GM12878 (cell line): ENCODE measurements at regions not wholly inside any gene's neighbourhood (a gene's known extent, or its start where the extent isn't known, plus 50 kb on each side); places are given as distances from the start of the nearest gene placed in this dataset.

Source experiments
- ATAC-seq: fragments of 200-7000 bp; cut with Tn5 transposase; 3 replicates; pipeline ENCODE4 v1.9.1; 2020; ENCODE audit warnings: mild to moderate bottlenecking, moderate library complexity
- BruUV-seq: library from RNA; stranded (reverse); fragments of 400-500 nt; replicated peaks from 2 replicates; lab custom pipeline; 2021; lab: Mats Ljungman, UMichigan
- CTCF ChIA-PET: fragments of 300-600 bp; sonication (Branson Sonifier 250); formaldehyde crosslinking; extraction: SDS; loops from one replicate; lab custom pipeline; 2021; ENCODE audit warnings: inconsistent platforms; lab: Yijun Ruan, JAX
- POLR2A ChIA-PET: fragments of 350-600 bp; formaldehyde crosslinking; extraction: SDS; loops from one replicate; lab custom pipeline; 2021; ENCODE audit warnings: inconsistent platforms; lab: Charles Lee
- RAD21 ChIA-PET: fragments of 300-600 bp; sonication (Branson Sonifier 250); formaldehyde crosslinking; loops from one replicate; lab custom pipeline; 2023; ENCODE audit warnings: antibody characterized with exemption; ENCODE audit not compliant: unreplicated experiment; lab: Charles Lee
- SMC1A ChIA-PET: fragments of 300-600 bp; sonication (Branson Sonifier 250); formaldehyde crosslinking; loops from one replicate; lab custom pipeline; 2023; ENCODE audit not compliant: unreplicated experiment, uncharacterized antibody; lab: Charles Lee
- DNase-seq: peaks from one replicate; pipeline ENCODE4 v3.0.0-alpha.2; 2011; ENCODE audit warnings: low read depth, low spot score
- FAIRE-seq: peaks from 3 replicates; lab custom pipeline; 2011; peaks lifted over from hg19 to GRCh38; lab: Jason Lieb, UNC
- H2AFZ ChIP-seq: 2 replicates; pipeline ENCODE4 v1.6.0; 2011; ENCODE audit warnings: low read depth, low read length, control low read depth; ENCODE audit not compliant: control insufficient read depth
- H3K27ac ChIP-seq: 2 replicates; pipeline ENCODE4 v1.5.1; 2011; ENCODE audit warnings: control low read depth; ENCODE audit not compliant: control insufficient read depth, insufficient read depth
- H3K27me3 ChIP-seq, 2 experiments: replicated peaks in 1 of 2; 2 replicates each; pipeline versions ENCODE4 v1.6.0 to v1.6.1; 2011; ENCODE audit warnings: low read length in 1 of 2; ENCODE audit not compliant: control insufficient read depth in 2 of 2, insufficient read depth in 2 of 2
- H3K36me3 ChIP-seq, 2 experiments: 2 replicates each; pipeline ENCODE4 v1.5.1; 2011; ENCODE audit warnings: low read length in 1 of 2; ENCODE audit not compliant: control insufficient read depth in 2 of 2, insufficient read depth in 2 of 2
- H3K4me1 ChIP-seq: 2 replicates; pipeline ENCODE4 v1.6.1; 2011; ENCODE audit warnings: mild to moderate bottlenecking, low read length, moderate library complexity, mixed read lengths; ENCODE audit not compliant: control insufficient read depth, insufficient read depth
- H3K4me2 ChIP-seq: 2 replicates; pipeline ENCODE4 v1.6.0; 2011; ENCODE audit warnings: control low read depth; ENCODE audit not compliant: control insufficient read depth, insufficient read depth
- H3K4me3 ChIP-seq: fragments of 200-600 bp; sonication (generic); 2 replicates; pipeline ENCODE4 v1.5.1; 2016
- H3K79me2 ChIP-seq: 2 replicates; pipeline ENCODE4 v1.6.0; 2011; ENCODE audit warnings: low read length; ENCODE audit not compliant: control insufficient read depth, insufficient read depth
- H3K9ac ChIP-seq: 2 replicates; pipeline ENCODE4 v1.8.0; 2011; ENCODE audit warnings: low read length, control low read depth, mixed read lengths; ENCODE audit not compliant: control insufficient read depth, insufficient read depth
- H3K9me3 ChIP-seq: replicated peaks from 3 replicates; pipeline ENCODE4 v1.5.1; 2011; ENCODE audit warnings: mild to moderate bottlenecking, low read length; ENCODE audit not compliant: control insufficient read depth, insufficient read depth
- H4K20me1 ChIP-seq: 2 replicates; pipeline ENCODE4 v1.6.0; 2011; ENCODE audit not compliant: control insufficient read depth, insufficient read depth
- CBX5 ChIP-seq: sonication (generic); IDR thresholded peaks from 2 replicates; pipeline ENCODE4 v1.6.1; 2016; ENCODE audit warnings: low read depth, moderate library complexity, mild to moderate bottlenecking, inconsistent platforms
- CTCF ChIP-seq, 3 experiments: IDR thresholded peaks in 2 of 3; conservative IDR thresholded peaks in 1 of 3; 2 replicates each; pipeline ENCODE4 v1.5.1; 2011; ENCODE audit warnings: low read depth in 3 of 3, low read length in 3 of 3, mild to moderate bottlenecking in 3 of 3, control low read depth in 2 of 3, moderate library complexity in 2 of 3, inconsistent platforms in 1 of 3, mixed read lengths in 1 of 3; ENCODE audit not compliant: control insufficient read depth in 2 of 3, insufficient read depth in 1 of 3; ENCODE audit errors: extremely low read depth in 1 of 3
- HCFC1 ChIP-seq: fragments of 150-350 bp; IDR thresholded peaks from 2 replicates; pipeline ENCODE4 v1.6.1; 2014; ENCODE audit warnings: low read length
- IKZF2 ChIP-seq, 2 experiments: fragments of 450-650 bp; IDR thresholded peaks; 2 replicates each; pipeline ENCODE4 v1.6.1; 2017; ENCODE audit warnings: mild to moderate bottlenecking in 2 of 2, moderate library complexity in 2 of 2
- IRF4 ChIP-seq: IDR thresholded peaks from 2 replicates; pipeline ENCODE4 v1.6.1; 2011; ENCODE audit warnings: low read depth, low read length
- NR2C2 ChIP-seq: IDR thresholded peaks from 2 replicates; pipeline ENCODE4 v1.6.1; 2011; ENCODE audit warnings: borderline replicate concordance, low read depth; ENCODE audit not compliant: control insufficient read depth, insufficient read length
- NR2F1 ChIP-seq: fragments of 450-650 bp; conservative IDR thresholded peaks from 2 replicates; pipeline ENCODE4 v1.6.1; 2017; ENCODE audit warnings: mild to moderate bottlenecking
- PAX8 ChIP-seq: fragments of 450-650 bp; IDR thresholded peaks from 2 replicates; pipeline ENCODE4 v1.6.1; 2017; ENCODE audit warnings: mild to moderate bottlenecking, moderate library complexity
- RAD21 ChIP-seq: IDR thresholded peaks from 2 replicates; pipeline ENCODE4 v1.6.1; 2011; ENCODE audit warnings: mild to moderate bottlenecking, low read depth, low read length, moderate library complexity; ENCODE audit not compliant: insufficient read depth
- RBBP5 ChIP-seq: fragments of 200-600 bp; sonication (generic); conservative IDR thresholded peaks from 2 replicates; pipeline ENCODE4 v1.6.1; 2016
- RFX5 ChIP-seq: IDR thresholded peaks from 2 replicates; pipeline ENCODE4 v1.6.1; 2011; ENCODE audit warnings: low read depth, low read length, improper control_type of control experiment
- SREBF1 ChIP-seq: IDR thresholded peaks from 2 replicates; pipeline ENCODE4 v1.6.1; 2012; ENCODE audit warnings: mild to moderate bottlenecking, low read length
- STAT3 ChIP-seq: IDR thresholded peaks from 2 replicates; pipeline ENCODE4 v1.6.1; 2011; ENCODE audit warnings: low read depth, low read length, improper control_type of control experiment
- TCF7 ChIP-seq: IDR thresholded peaks from 2 replicates; pipeline ENCODE4 v1.6.1; 2014; ENCODE audit warnings: antibody characterized with exemption, borderline replicate concordance
- ZBTB11 ChIP-seq: fragments of 450-650 bp; formaldehyde crosslinking; IDR thresholded peaks from 2 replicates; pipeline ENCODE4 v1.5.0; 2022; ENCODE audit warnings: mild to moderate bottlenecking, missing genetic modification characterization
- WGBS: methylation state at CpG from one replicate; pipeline ENCODE4 v1.1.6; 2016; ENCODE audit warnings: low lambda C conversion rate; ENCODE audit not compliant: insufficient replicate concordance, insufficient coverage; ENCODE audit errors: missing lambda C conversion rate; 5-methylcytosine and 5-hydroxymethylcytosine counted together
- in situ Hi-C: fragments of 300-500 bp; cut with MboI; formaldehyde crosslinking; loops from 9 replicates; pipeline ENCODE4 v1.14.3; 2018; ENCODE audit warnings: mixed read lengths
- intact Hi-C: fragments of 100-400 bp; cut with micrococcal nuclease; formaldehyde crosslinking; loops from one replicate; pipeline ENCODE4 v1.14.2; 2022; ENCODE audit not compliant: unreplicated experiment

- CTCF ChIA-PET = no interaction called here
- Histone ChIP-seq H3K4me2 (no peak overlapping the region), H3K27me3 (no peaks in the 10 kb centered on the region; a peak in 1 of 4 replicates), H3K4me1 (no peaks in the 10 kb centered on the region), H3K9ac (no peak overlapping the region), H2AFZ (no peak overlapping the region), H3K36me3 (no peaks in the 10 kb centered on the region)
- no peak for ATAC-seq
- in situ Hi-C loops = no loop called here
- SMC1A ChIA-PET = no interaction called here
- intact Hi-C loops = no loop called here
- no peak for TF ChIP-seq NR2F1
- peak; percentile 73; the same call in 1 of the 2 replicates for TF ChIP-seq RFX5
- TF ChIP-seq, all 136 proteins: peak for 1
- FAIRE-seq = no peak
- Histone ChIP-seq H3K9me3 (no peaks in the 10 kb centered on the region; the same call in 2 of the 3 replicates), H4K20me1 (no peaks in the 10 kb centered on the region), H3K4me3 (no peak overlapping the region), H3K27ac (no peak overlapping the region), H3K79me2 (no peaks in the 10 kb centered on the region)
- ChIA-PET RAD21 (interaction anchor here (0.7 to 1.1 kb wide), 2 partner anchors 24 to 49 kb away, joined by 3 to 5 read pairs; no protein-coding TSS in a partner anchor), POLR2A (no interaction called here)
- BruUV-seq = no TSS peak
- DNase-seq = no peak
- WGBS = 19% methylated on average over 5 of the region's 5 CpGs
These were observed 54.2 kb upstream of the INPP5A start for GRCh38 chr10:132483394-132483793.

GRCh38 chr10:132484922-132485321 lies 52.7 kb upstream of the INPP5A start:
- 70% methylated on average over 16 of the region's 16 CpGs for WGBS
- BruUV-seq = no TSS peak
- no peaks in the 10 kb centered on the region; the same call in 2 of the 3 replicates for H3K9me3 ChIP-seq
- ChIA-PET SMC1A (no interaction called here), CTCF (no interaction called here), POLR2A (no interaction called here), RAD21 (no interaction called here)
- H3K27me3 ChIP-seq = no peaks in the 10 kb centered on the region; a peak in 1 of 4 replicates
- no peaks in the 10 kb centered on the region for H4K20me1 ChIP-seq
- intact Hi-C loops (no loop called here), in situ Hi-C loops (no loop called here)
- H3K4me1 ChIP-seq = no peaks in the 10 kb centered on the region
- DNase-seq (no peak), FAIRE-seq (no peak), ATAC-seq (no peak)
- H3K79me2 ChIP-seq = no peaks in the 10 kb centered on the region
- no peak overlapping the region for H2AFZ ChIP-seq
- H3K9ac ChIP-seq = no peak overlapping the region
- no peak overlapping the region for H3K4me3 ChIP-seq
- no peaks in the 10 kb centered on the region for H3K36me3 ChIP-seq
- H3K4me2 ChIP-seq = no peak overlapping the region
- H3K27ac ChIP-seq = no peak overlapping the region
- no peak for TF ChIP-seq TCF7
- TF ChIP-seq IKZF2 (IDR thresholded peaks at IDR 0.05) = no peak
- TF ChIP-seq RBBP5 = no peak
- no peak for TF ChIP-seq CTCF (IDR thresholded peaks at IDR 0.05 in 2 of 3, conservative IDR thresholded peaks at IDR 0.05 in 1 of 3; ENCODE audit: control insufficient read depth in 2 of 3, extremely low read depth in 1 of 3, insufficient read depth in 1 of 3, low read depth in 3 of 3, low read length in 3 of 3)
- TF ChIP-seq IRF4 = no peak
- TF ChIP-seq SREBF1 = no peak
- TF ChIP-seq STAT3 = no peak
- TF ChIP-seq NR2C2 = no peak
- no peak for TF ChIP-seq PAX8
- TF ChIP-seq HCFC1 = no peak
- no peak for TF ChIP-seq ZBTB11 (CRISPR knock-in tag)
- TF ChIP-seq RAD21 = no peak
- TF ChIP-seq CBX5 = no peak
